ENCODE measurements at regions not wholly inside any gene's neighbourhood (a gene's known extent, or its start where the extent isn't known, plus 50 kb on each side); places are given as distances from the start of the nearest gene placed in this dataset.

GRCh38 chr5:169460896-169461295 is 122.7 kb upstream of the SPDL1 start:
- no peak overlapping the region for H2AFZ ChIP-seq (ENCODE audit: low read length)
- 13% methylated on average over 6 of the region's 6 CpGs for WGBS (ENCODE audit: low lambda C conversion rate)
- ChIA-PET CTCF (ENCODE audit: low intra/inter-chr PET ratio, low total read pairs) (no interaction called here), POLR2A (no interaction called here)
- H3K9ac ChIP-seq (ENCODE audit: insufficient read depth, low read depth, low read length), result no peak overlapping the region
- H3K9me3 ChIP-seq (ENCODE audit: low read length), result no peaks in the 10 kb centered on the region
- FAIRE-seq (no peak), DNase-seq (ENCODE audit: low spot score) (no peak), ATAC-seq (no peak)
- H3K36me3 ChIP-seq (replicated peaks in 1 of 2; ENCODE audit: control insufficient read depth in 1 of 2, insufficient read depth in 2 of 2, low read length in 2 of 2), result no peaks in the 10 kb centered on the region
- no peak overlapping the region for H3K4me3 ChIP-seq (replicated peaks in 1 of 3; ENCODE audit: insufficient read depth in 1 of 3, low read depth in 2 of 3, low read length in 3 of 3)
- H4K20me1 ChIP-seq (ENCODE audit: insufficient read depth, low read length), result no peaks in the 10 kb centered on the region
- BruUV-seq (replicated peaks), result no TSS peak
- in situ Hi-C loops (cut with HindIII; ENCODE audit: extremely low pct_ligation_motif_present, low pct_unique_long_range_greater_than_20kb) (no loop called here), intact Hi-C loops (cut with micrococcal nuclease; ENCODE audit: unreplicated experiment) (no loop called here)
- H3K4me2 ChIP-seq (ENCODE audit: low read depth, low read length), result no peak overlapping the region
- no peaks in the 10 kb centered on the region for H3K4me1 ChIP-seq (ENCODE audit: insufficient read depth, low read length)
- no peaks in the 10 kb centered on the region for H3K79me2 ChIP-seq (ENCODE audit: insufficient read depth, low read length)
- no peak overlapping the region for H3K27ac ChIP-seq (ENCODE audit: extremely low read length, insufficient read depth, low read length)
- TF ChIP-seq, protein P1, sequence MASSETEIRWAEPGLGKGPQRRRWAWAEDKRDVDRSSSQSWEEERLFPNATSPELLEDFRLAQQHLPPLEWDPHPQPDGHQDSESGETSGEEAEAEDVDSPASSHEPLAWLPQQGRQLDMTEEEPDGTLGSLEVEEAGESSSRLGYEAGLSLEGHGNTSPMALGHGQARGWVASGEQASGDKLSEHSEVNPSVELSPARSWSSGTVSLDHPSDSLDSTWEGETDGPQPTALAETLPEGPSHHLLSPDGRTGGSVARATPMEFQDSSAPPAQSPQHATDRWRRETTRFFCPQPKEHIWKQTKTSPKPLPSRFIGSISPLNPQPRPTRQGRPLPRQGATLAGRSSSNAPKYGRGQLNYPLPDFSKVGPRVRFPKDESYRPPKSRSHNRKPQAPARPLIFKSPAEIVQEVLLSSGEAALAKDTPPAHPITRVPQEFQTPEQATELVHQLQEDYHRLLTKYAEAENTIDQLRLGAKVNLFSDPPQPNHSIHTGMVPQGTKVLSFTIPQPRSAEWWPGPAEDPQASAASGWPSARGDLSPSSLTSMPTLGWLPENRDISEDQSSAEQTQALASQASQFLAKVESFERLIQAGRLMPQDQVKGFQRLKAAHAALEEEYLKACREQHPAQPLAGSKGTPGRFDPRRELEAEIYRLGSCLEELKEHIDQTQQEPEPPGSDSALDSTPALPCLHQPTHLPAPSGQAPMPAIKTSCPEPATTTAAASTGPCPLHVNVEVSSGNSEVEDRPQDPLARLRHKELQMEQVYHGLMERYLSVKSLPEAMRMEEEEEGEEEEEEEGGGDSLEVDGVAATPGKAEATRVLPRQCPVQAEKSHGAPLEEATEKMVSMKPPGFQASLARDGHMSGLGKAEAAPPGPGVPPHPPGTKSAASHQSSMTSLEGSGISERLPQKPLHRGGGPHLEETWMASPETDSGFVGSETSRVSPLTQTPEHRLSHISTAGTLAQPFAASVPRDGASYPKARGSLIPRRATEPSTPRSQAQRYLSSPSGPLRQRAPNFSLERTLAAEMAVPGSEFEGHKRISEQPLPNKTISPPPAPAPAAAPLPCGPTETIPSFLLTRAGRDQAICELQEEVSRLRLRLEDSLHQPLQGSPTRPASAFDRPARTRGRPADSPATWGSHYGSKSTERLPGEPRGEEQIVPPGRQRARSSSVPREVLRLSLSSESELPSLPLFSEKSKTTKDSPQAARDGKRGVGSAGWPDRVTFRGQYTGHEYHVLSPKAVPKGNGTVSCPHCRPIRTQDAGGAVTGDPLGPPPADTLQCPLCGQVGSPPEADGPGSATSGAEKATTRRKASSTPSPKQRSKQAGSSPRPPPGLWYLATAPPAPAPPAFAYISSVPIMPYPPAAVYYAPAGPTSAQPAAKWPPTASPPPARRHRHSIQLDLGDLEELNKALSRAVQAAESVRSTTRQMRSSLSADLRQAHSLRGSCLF (CRISPR knock-in tag; IDR thresholded peaks at IDR 0.05; ENCODE audit: borderline replicate concordance), result no peak
- TF ChIP-seq, protein P2, sequence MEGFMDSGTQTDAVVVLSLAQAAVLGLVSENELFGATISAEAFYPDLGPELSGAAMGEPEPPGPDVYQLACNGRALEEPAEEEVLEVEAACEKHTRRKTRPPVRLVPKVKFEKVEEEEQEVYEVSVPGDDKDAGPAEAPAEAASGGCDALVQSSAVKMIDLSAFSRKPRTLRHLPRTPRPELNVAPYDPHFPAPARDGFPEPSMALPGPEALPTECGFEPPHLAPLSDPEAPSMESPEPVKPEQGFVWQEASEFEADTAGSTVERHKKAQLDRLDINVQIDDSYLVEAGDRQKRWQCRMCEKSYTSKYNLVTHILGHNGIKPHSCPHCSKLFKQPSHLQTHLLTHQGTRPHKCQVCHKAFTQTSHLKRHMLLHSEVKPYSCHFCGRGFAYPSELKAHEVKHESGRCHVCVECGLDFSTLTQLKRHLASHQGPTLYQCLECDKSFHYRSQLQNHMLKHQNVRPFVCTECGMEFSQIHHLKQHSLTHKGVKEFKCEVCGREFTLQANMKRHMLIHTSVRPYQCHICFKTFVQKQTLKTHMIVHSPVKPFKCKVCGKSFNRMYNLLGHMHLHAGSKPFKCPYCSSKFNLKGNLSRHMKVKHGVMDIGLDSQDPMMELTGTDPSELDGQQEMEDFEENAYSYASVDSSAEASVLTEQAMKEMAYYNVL (CRISPR knock-in tag; IDR thresholded peaks at IDR 0.05; ENCODE audit: borderline replicate concordance), result no peak
- no peaks in the 10 kb centered on the region for H3K27me3 ChIP-seq (ENCODE audit: control insufficient read depth in 1 of 2, insufficient read depth in 2 of 2, low read length in 2 of 2)

Data from HepG2 (cell line).